Nephron (organoid): ENCODE measurements at regions not wholly inside any gene's neighbourhood (a gene's known extent, or its start where the extent isn't known, plus 50 kb on each side); places are given as distances from the start of the nearest gene placed in this dataset.
"Not testable (repeated sequence)": the region's sequence is repeated elsewhere in the genome, so short reads cannot be mapped to it uniquely, and the experiment has no call there.

Experiments used
- H3K27ac Mint-ChIP-seq, 3 experiments: 2 replicates each; pipeline ENCODE4 v1.8.0; 2020; ENCODE audit warnings: mixed read lengths in 3 of 3, mild to moderate bottlenecking in 2 of 3, moderate library complexity in 1 of 3
- H3K27me3 Mint-ChIP-seq: 2 replicates; pipeline ENCODE4 v1.8.0; 2021; ENCODE audit warnings: low read depth, mild to moderate bottlenecking, moderate library complexity, mixed read lengths
- H3K36me3 Mint-ChIP-seq: 2 replicates; pipeline ENCODE4 v1.8.0; 2020; ENCODE audit warnings: low read depth, mixed read lengths
- H3K4me1 Mint-ChIP-seq: 2 replicates; pipeline ENCODE4 v1.8.0; 2020; ENCODE audit warnings: mixed read lengths
- H3K4me3 Mint-ChIP-seq, 3 experiments: 2 replicates each; pipeline ENCODE4 v1.8.0; 2020; ENCODE audit warnings: mild to moderate bottlenecking in 3 of 3, mixed read lengths in 3 of 3, moderate library complexity in 2 of 3
- H3K9me3 Mint-ChIP-seq: 2 replicates; pipeline ENCODE4 v1.8.0; 2020; ENCODE audit warnings: mixed read lengths
- CTCF ChIP-seq, 3 experiments: fragments of 200-600 bp; sonication (generic); IDR thresholded peaks; one replicate each; pipeline ENCODE4 v1.5.0; 2021; ENCODE audit warnings: antibody characterized with exemption in 3 of 3; ENCODE audit not compliant: unreplicated experiment in 3 of 3

GRCh38 chr18:40296717-40297413 lies 1658.2 kb upstream of the PIK3C3 start:
- Mint-ChIP-seq H3K27ac (no peak overlapping the region), H3K36me3 (no peaks in the 10 kb centered on the region), H3K27me3 (no peaks in the 10 kb centered on the region), H3K4me1 (no peaks in the 10 kb centered on the region), H3K9me3 (peaks cover 6% of the 10 kb centered on the region), H3K4me3 (no peak overlapping the region)
- no peak for TF ChIP-seq CTCF (IDR thresholded peaks at IDR 0.05; ENCODE audit: unreplicated experiment in 3 of 3)

GRCh38 chr18:40292985-40293710 lies 1661.9 kb upstream of the PIK3C3 start:
- no peaks in the 10 kb centered on the region for H3K27me3 Mint-ChIP-seq
- TF ChIP-seq CTCF (IDR thresholded peaks at IDR 0.05; ENCODE audit: unreplicated experiment in 3 of 3): peak in 1 of 3 experiments; percentile 32
- H3K36me3 Mint-ChIP-seq: no peaks in the 10 kb centered on the region
- no peaks in the 10 kb centered on the region for H3K4me1 Mint-ChIP-seq
- H3K4me3 Mint-ChIP-seq: no peak overlapping the region
- H3K9me3 Mint-ChIP-seq: peaks cover 4% of the 10 kb centered on the region
- H3K27ac Mint-ChIP-seq: no peak overlapping the region

- H3K27me3 Mint-ChIP-seq: peaks cover 4% of the 10 kb centered on the region
- no peaks in the 10 kb centered on the region for H3K4me1 Mint-ChIP-seq
- H3K4me3 Mint-ChIP-seq: no peak overlapping the region
- H3K27ac Mint-ChIP-seq: no peak overlapping the region
- TF ChIP-seq CTCF (IDR thresholded peaks at IDR 0.05; ENCODE audit: unreplicated experiment in 3 of 3): no peak
- H3K36me3 Mint-ChIP-seq: peaks cover 12% of the 10 kb centered on the region
- peaks cover 27% of the 10 kb centered on the region for H3K9me3 Mint-ChIP-seq
These were observed 1671.5 kb upstream of the PIK3C3 start for GRCh38 chr18:40283560-40283959.

- not testable (repeated sequence) for H3K4me3 Mint-ChIP-seq, H3K27me3 Mint-ChIP-seq, H3K27ac Mint-ChIP-seq, H3K4me1 Mint-ChIP-seq
- H3K36me3 Mint-ChIP-seq: peaks cover 12% of the 10 kb centered on the region
- peaks cover 27% of the 10 kb centered on the region for H3K9me3 Mint-ChIP-seq
These were observed 1673.7 kb upstream of the PIK3C3 start for GRCh38 chr18:40281356-40281755.

- no peak overlapping the region for H3K4me3 Mint-ChIP-seq
- H3K27ac Mint-ChIP-seq: no peak overlapping the region
- no peak for TF ChIP-seq CTCF (IDR thresholded peaks at IDR 0.05; ENCODE audit: unreplicated experiment in 3 of 3)
- H3K9me3 Mint-ChIP-seq: no peaks in the 10 kb centered on the region
- H3K27me3 Mint-ChIP-seq: no peaks in the 10 kb centered on the region
- no peaks in the 10 kb centered on the region for H3K4me1 Mint-ChIP-seq
- no peaks in the 10 kb centered on the region for H3K36me3 Mint-ChIP-seq
These were observed 1680.3 kb upstream of the PIK3C3 start for GRCh38 chr18:40274618-40275196.

GRCh38 chr18:40272630-40273231 lies 1682.3 kb upstream of the PIK3C3 start:
- no peak overlapping the region for H3K4me3 Mint-ChIP-seq
- H3K27me3 Mint-ChIP-seq: no peaks in the 10 kb centered on the region
- H3K4me1 Mint-ChIP-seq: no peaks in the 10 kb centered on the region

More at GRCh38 chr18:40272630-40273231, 1682.3 kb upstream of the PIK3C3 start:
- TF ChIP-seq CTCF (IDR thresholded peaks at IDR 0.05; ENCODE audit: unreplicated experiment in 3 of 3): no peak
- no peak overlapping the region for H3K27ac Mint-ChIP-seq
- H3K36me3 Mint-ChIP-seq: no peaks in the 10 kb centered on the region
- H3K9me3 Mint-ChIP-seq: no peaks in the 10 kb centered on the region
